MM.1S (cell line): ENCODE measurements at regions not wholly inside any gene's neighbourhood (a gene's known extent, or its start where the extent isn't known, plus 50 kb on each side); places are given as distances from the start of the nearest gene placed in this dataset.

Experiments
- DNase-seq: peaks from one replicate; pipeline ENCODE4 v3.0.0-alpha.2; 2015
- H2AFZ ChIP-seq: fragments of 300-600 bp; sonication (generic); 2 replicates; pipeline ENCODE4 v1.6.0; 2016; ENCODE audit warnings: antibody characterized with exemption, low read length
- H3F3A ChIP-seq: fragments of 300-600 bp; sonication (generic); 2 replicates; pipeline ENCODE4 v1.6.1; 2016; ENCODE audit warnings: mild to moderate bottlenecking, antibody characterized with exemption, low read length, moderate library complexity, mixed read lengths; ENCODE audit not compliant: insufficient read depth
- H3K27ac ChIP-seq: fragments of 300-600 bp; sonication (generic); 2 replicates; pipeline ENCODE4 v1.5.1; 2016; ENCODE audit warnings: mild to moderate bottlenecking, low read length
- H3K27me3 ChIP-seq: fragments of 300-600 bp; sonication (generic); replicated peaks from 2 replicates; pipeline ENCODE4 v1.6.0; 2016; ENCODE audit warnings: low read length; ENCODE audit not compliant: insufficient read depth
- H3K36me3 ChIP-seq: fragments of 300-600 bp; sonication (generic); replicated peaks from 2 replicates; pipeline ENCODE4 v1.6.1; 2016; ENCODE audit warnings: mild to moderate bottlenecking, low read length, mixed read lengths; ENCODE audit not compliant: insufficient read depth
- H3K4me1 ChIP-seq: fragments of 300-600 bp; sonication (generic); 2 replicates; pipeline ENCODE4 v1.6.1; 2016; ENCODE audit warnings: low read length, mixed read lengths
- H3K4me2 ChIP-seq: fragments of 300-600 bp; sonication (generic); 2 replicates; pipeline ENCODE4 v1.6.0; 2016; ENCODE audit warnings: low read depth, low read length
- H3K4me3 ChIP-seq: fragments of 300-600 bp; sonication (generic); 2 replicates; pipeline ENCODE4 v1.5.1; 2016; ENCODE audit warnings: low read length, mixed read lengths
- H3K79me2 ChIP-seq: fragments of 300-600 bp; sonication (generic); 2 replicates; pipeline ENCODE4 v1.6.1; 2016; ENCODE audit warnings: mixed run types, low read length, mixed read lengths
- H3K9ac ChIP-seq: fragments of 300-600 bp; sonication (generic); 2 replicates; pipeline ENCODE4 v1.6.1; 2016; ENCODE audit warnings: low read length, mixed read lengths
- H3K9me2 ChIP-seq: fragments of 300-600 bp; sonication (generic); replicated peaks from 2 replicates; pipeline ENCODE4 v1.6.1; 2016; ENCODE audit warnings: mild to moderate bottlenecking, low read length, mixed read lengths; ENCODE audit not compliant: insufficient read depth
- H3K9me3 ChIP-seq: fragments of 300-600 bp; sonication (generic); replicated peaks from 2 replicates; pipeline ENCODE4 v1.6.1; 2016; ENCODE audit warnings: mild to moderate bottlenecking, low read length, mixed read lengths; ENCODE audit not compliant: insufficient read depth
- H4K20me1 ChIP-seq: fragments of 300-600 bp; sonication (generic); 2 replicates; pipeline ENCODE4 v1.6.1; 2016; ENCODE audit warnings: mild to moderate bottlenecking, low read length, moderate library complexity, mixed read lengths; ENCODE audit not compliant: insufficient read depth
- EZH2 ChIP-seq: fragments of 300-600 bp; sonication (generic); optimal IDR thresholded peaks from 2 replicates; pipeline ENCODE3; 2017; ENCODE audit warnings: low read depth, mild to moderate bottlenecking, antibody characterized with exemption, low read length, mixed read lengths
- EZH2phosphoT487 ChIP-seq: fragments of 300-600 bp; sonication (generic); IDR thresholded peaks from 2 replicates; pipeline ENCODE4 v1.6.1; 2018; ENCODE audit warnings: antibody characterized with exemption, low read length
- TF ChIP-seq, protein P1 (sequence below): fragments of 300-600 bp; sonication (generic); IDR thresholded peaks from 2 replicates; pipeline ENCODE4 v1.5.1; 2016; ENCODE audit warnings: antibody characterized with exemption, low read length, mixed read lengths

DNA sequence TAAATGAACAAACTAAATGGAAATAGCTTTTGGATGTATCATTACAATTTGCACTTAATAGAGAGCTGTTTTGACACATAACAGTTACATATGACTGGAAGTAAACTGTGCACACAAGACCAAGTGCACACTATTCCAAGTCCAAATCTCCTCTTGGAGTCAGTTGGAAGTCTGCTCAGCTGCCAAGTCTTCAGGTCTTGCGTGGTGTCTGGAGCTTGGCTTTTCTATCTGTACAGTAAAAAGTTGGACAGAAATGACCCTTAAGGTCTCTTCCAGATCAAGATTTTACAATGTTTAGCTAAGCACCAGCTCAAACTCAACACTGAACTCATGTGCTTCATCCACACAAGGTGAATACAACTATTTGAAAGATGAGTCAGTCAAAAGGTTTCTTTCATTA is 456.9 kb downstream of the RASEF start:
- no peak overlapping the region for H3K27ac ChIP-seq
- no peaks in the 10 kb centered on the region for H3K9me3 ChIP-seq
- no peaks in the 10 kb centered on the region for H3K27me3 ChIP-seq
- DNase-seq: no peak
- no peaks in the 10 kb centered on the region for H3K79me2 ChIP-seq
- H3K9me2 ChIP-seq: no peaks in the 10 kb centered on the region
- no peak overlapping the region for H3K4me2 ChIP-seq
- no peaks in the 10 kb centered on the region for H4K20me1 ChIP-seq
- no peak for TF ChIP-seq EZH2
- no peak overlapping the region for H3K9ac ChIP-seq
- H2AFZ ChIP-seq: no peak overlapping the region
- H3F3A ChIP-seq: no peaks in the 10 kb centered on the region
- H3K36me3 ChIP-seq: no peaks in the 10 kb centered on the region; the same call in 1 of the 2 replicates
- H3K4me1 ChIP-seq: no peaks in the 10 kb centered on the region
- H3K4me3 ChIP-seq: no peak overlapping the region

DNA sequence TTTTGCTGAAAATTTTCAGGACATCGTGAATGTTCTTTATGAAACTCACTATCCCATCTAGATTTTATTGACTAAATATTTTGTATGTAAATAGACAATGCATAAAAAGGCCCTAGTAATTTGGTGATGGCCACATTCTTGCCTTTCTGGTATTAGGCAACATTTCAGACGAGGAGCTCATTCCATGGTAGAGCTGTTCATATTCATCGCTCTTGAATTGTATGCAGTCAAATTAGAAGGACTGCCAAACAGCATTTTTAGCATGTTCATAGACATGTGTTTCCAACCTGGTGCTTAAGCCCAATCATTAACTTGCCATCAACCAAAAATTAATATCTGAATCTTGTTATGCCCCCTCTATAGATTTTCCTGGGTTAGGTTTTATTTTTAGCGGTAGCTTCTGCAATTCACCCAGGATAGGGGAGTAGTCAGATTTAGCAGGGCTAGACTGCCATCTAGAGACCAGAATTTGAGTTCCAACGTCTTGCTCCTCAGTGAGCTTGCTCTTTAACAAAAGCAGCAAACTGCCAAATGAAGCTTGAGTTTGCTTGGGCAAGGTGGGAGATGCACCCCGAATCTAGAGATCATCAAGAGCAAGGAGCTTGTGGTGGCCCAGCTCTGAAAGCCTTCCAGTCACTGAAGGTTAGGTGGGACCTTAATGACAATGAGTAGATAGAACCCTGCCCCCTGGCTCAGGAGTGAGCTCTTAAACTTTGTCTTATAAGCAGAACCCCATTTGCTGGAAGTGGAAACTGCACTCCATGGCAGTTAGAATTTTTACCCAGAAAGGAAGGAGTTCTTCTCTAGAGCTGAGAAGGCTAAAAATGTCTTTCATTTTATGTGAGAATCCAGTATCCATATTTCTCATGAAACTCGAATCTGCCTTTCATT is 456.2 kb downstream of the RASEF start:
- Histone ChIP-seq H3K9me2 (no peaks in the 10 kb centered on the region), H3K9me3 (no peaks in the 10 kb centered on the region), H3K4me1 (no peaks in the 10 kb centered on the region), H4K20me1 (no peaks in the 10 kb centered on the region), H3F3A (no peaks in the 10 kb centered on the region), H3K9ac (no peak overlapping the region), H3K4me3 (no peak overlapping the region), H3K4me2 (no peak overlapping the region), H3K27ac (no peak overlapping the region), H3K27me3 (no peaks in the 10 kb centered on the region), H3K79me2 (no peaks in the 10 kb centered on the region), H2AFZ (no peak overlapping the region), H3K36me3 (no peaks in the 10 kb centered on the region; the same call in 1 of the 2 replicates)
- TF ChIP-seq, protein P1, sequence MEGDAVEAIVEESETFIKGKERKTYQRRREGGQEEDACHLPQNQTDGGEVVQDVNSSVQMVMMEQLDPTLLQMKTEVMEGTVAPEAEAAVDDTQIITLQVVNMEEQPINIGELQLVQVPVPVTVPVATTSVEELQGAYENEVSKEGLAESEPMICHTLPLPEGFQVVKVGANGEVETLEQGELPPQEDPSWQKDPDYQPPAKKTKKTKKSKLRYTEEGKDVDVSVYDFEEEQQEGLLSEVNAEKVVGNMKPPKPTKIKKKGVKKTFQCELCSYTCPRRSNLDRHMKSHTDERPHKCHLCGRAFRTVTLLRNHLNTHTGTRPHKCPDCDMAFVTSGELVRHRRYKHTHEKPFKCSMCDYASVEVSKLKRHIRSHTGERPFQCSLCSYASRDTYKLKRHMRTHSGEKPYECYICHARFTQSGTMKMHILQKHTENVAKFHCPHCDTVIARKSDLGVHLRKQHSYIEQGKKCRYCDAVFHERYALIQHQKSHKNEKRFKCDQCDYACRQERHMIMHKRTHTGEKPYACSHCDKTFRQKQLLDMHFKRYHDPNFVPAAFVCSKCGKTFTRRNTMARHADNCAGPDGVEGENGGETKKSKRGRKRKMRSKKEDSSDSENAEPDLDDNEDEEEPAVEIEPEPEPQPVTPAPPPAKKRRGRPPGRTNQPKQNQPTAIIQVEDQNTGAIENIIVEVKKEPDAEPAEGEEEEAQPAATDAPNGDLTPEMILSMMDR: peak; percentile 62
- TF ChIP-seq EZH2: no peak
- DNase-seq: peak; percentile 68

DNA sequence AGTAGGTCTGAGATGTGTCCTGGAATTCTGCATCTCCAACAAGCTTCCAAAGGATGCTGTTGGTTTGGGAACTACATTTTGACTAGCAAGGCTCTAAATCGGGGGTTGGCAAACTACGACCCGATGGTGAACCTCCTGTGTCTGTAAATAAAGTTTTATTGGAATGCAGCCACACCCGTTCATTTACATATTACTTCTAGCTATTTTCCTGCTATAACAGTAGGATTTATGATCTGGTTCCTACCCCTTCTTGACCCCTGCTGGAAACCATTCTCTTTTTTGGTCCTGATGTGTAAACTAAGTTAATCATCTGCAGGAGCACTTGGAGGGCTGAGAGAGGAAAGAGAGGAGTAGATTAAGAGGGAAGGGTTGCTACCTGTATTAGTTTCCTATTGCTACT is 454.5 kb downstream of the RASEF start:
- H3F3A ChIP-seq: no peaks in the 10 kb centered on the region
- no peaks in the 10 kb centered on the region for H4K20me1 ChIP-seq
- TF ChIP-seq EZH2 (no peak), EZH2phosphoT487 (no peak)
- TF ChIP-seq, protein P1: no peak
- no peak overlapping the region for H3K27ac ChIP-seq
- H2AFZ ChIP-seq: no peak overlapping the region
- H3K9me2 ChIP-seq: no peaks in the 10 kb centered on the region
- H3K79me2 ChIP-seq: no peaks in the 10 kb centered on the region
- no peaks in the 10 kb centered on the region for H3K27me3 ChIP-seq
- no peak overlapping the region for H3K4me3 ChIP-seq
- H3K9me3 ChIP-seq: no peaks in the 10 kb centered on the region
- DNase-seq: no peak
- no peak overlapping the region for H3K4me2 ChIP-seq
- no peaks in the 10 kb centered on the region for H3K4me1 ChIP-seq
- no peak overlapping the region for H3K9ac ChIP-seq
- H3K36me3 ChIP-seq: no peaks in the 10 kb centered on the region

DNA sequence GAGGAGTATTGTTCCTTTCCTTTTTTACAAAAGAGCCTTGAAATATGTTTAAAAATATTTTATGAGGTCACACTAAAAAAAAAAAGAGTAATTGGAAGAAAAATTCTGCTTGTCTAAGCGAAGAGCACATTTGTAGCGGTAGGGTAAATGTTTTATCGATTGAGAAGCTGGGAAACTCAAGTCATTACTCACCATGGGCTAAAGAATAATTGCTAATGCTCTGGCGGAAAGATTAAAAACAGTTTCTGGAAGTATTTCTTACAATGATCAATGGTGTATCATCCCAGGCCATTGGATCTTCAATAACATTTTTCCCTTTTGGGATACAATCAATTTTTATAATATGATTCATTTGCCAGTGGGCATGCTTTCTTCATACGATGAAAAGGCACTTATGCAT is 450.0 kb downstream of the RASEF start:
- Histone ChIP-seq H3K9ac (no peak overlapping the region), H4K20me1 (no peaks in the 10 kb centered on the region), H3K4me3 (no peak overlapping the region), H3F3A (no peaks in the 10 kb centered on the region), H3K27me3 (no peaks in the 10 kb centered on the region), H3K9me3 (no peaks in the 10 kb centered on the region), H3K27ac (no peak overlapping the region), H3K79me2 (no peaks in the 10 kb centered on the region), H3K9me2 (no peaks in the 10 kb centered on the region), H3K4me1 (no peaks in the 10 kb centered on the region), H3K4me2 (no peak overlapping the region), H2AFZ (no peak overlapping the region), H3K36me3 (no peaks in the 10 kb centered on the region)
- DNase-seq: no peak
- TF ChIP-seq, protein P1: no peak
- TF ChIP-seq EZH2phosphoT487 (no peak), EZH2 (no peak)
